Hypothalamus (tissue), 51 donors: ENCODE measurements at regions not wholly inside any gene's neighbourhood (a gene's known extent, or its start where the extent isn't known, plus 50 kb on each side); places are given as distances from the start of the nearest gene placed in this dataset.
A peak's percentile ranks its signal among the peaks of the same experiment; 100 is the strongest.
"Not testable (repeated sequence)": the region's sequence is repeated elsewhere in the genome, so short reads cannot be mapped to it uniquely, and the experiment has no call there.

Source experiments
- DNase-seq, 51 donors: peaks; one replicate each; lab custom pipeline; 2025; lab: John Stamatoyannopoulos, UW

DNA sequence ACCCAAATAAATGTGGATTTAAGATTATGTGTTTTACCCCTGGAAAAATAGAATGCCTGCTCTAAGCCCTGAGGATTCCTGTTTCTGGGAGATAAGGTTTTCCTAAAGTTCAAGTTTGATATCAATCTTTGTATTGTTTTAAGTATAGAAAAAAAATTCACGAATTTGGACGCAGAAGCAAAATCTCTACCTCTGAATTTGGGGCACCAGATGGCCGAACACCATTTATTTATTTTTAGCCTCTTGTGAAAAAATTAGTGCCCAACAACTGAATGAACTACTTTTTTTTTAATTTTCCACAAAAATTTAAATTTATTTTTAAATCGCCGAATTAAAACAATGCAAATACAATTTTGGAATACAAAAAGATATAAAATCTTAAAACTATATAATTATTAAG lies 128.1 kb upstream of the SP4 start:
- no peak for DNase-seq

DNA sequence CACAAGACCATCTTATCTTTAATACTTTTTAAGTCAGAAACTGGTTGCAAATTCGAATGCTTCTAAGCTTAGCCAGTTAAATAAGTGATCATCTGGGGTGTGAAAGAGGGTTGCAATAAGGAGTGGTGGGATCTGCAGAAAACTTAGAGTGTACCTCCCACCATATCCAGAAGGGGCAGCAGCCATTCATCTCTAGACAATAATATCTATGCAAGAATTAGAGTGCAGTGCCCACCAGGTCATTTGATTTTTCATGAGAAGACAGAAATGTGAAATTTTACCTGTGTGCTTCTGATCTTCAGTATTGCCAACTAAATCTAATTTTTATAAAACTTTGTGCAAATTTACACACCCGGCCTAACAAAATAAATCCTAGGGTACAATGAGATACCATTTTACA lies 127.2 kb upstream of the SP4 start:
- DNase-seq: no peak

DNA sequence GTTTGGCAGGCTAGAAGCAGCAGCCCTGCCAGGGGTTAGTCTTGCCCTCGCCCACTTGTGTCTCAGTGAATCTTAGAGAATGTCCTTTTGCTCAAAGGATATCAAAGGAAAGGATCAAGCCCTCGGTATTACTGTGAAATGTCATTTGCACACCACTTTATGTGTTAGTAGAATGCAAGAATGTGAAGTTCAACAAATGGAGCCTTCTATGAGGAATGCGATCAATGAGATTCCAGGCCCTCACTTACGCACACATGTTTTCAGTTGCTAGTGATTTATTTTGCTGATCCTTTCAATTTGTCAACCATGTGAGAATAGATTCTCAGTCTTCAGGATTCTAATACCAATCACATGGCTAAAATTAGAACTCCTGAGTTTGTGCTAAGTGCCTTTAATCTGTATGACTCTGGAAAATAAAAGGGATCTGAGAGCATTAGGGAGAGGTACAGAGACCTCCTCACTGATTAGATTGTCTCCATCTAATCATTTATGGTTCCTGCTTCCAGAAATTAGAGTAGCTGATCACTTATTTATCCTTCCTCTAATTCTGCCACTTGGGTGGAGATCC lies 123.0 kb upstream of the SP4 start:
- DNase-seq: no peak

DNA sequence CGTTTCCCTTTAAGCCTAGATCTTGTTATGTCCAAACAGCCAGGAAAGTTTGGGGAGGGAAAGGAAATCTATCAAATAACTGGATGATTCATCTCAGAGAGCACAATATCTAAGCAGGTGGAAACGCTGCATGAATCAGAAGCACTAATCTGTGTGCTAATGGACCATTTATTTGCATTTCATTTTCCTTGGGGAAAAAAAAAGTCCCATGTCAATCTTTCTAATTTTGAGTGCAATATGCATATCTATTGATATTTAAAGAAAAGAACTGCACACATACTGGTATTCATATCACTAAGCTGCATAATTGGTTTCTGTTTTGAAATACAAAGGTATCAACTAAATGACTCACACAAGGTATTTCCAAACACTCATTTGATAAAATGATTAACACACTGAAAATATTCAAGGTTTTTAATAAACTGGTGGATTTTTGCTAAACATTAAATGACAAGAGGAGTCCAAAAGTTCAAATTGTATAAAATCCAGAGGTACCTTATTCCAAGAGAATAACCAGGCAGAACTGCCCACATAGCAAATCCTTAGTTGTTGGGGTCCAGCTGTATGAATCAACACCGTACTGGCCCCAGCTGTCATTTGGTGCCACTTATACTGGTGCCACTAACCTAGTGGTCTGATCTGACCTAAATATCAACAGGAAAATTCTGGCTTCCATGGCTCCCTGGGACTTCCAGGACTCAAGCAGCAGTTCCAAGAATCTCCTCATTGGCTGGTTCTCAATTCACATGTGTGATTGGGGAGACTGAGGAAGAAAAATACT lies 122.2 kb upstream of the SP4 start:
- DNase-seq: no peak

DNA sequence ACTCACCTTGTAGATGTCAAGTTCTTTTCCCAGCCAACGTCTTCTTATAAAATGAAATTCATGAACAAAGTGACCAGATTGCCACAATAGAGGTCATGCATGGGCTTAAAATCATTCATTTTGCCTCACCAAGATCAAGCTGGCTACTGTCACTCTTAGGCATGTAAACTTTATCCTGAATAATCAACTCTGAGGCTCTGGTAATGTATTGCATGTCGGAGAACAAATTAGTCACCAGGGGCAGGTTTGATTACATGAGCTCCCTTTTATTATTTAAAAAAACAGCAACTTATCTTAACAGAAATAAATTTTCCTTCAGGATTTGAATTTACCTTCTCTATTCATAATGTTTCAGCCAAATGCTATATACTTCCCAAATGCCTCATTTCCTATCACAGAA lies 112.9 kb upstream of the SP4 start:
- no peak for DNase-seq

DNA sequence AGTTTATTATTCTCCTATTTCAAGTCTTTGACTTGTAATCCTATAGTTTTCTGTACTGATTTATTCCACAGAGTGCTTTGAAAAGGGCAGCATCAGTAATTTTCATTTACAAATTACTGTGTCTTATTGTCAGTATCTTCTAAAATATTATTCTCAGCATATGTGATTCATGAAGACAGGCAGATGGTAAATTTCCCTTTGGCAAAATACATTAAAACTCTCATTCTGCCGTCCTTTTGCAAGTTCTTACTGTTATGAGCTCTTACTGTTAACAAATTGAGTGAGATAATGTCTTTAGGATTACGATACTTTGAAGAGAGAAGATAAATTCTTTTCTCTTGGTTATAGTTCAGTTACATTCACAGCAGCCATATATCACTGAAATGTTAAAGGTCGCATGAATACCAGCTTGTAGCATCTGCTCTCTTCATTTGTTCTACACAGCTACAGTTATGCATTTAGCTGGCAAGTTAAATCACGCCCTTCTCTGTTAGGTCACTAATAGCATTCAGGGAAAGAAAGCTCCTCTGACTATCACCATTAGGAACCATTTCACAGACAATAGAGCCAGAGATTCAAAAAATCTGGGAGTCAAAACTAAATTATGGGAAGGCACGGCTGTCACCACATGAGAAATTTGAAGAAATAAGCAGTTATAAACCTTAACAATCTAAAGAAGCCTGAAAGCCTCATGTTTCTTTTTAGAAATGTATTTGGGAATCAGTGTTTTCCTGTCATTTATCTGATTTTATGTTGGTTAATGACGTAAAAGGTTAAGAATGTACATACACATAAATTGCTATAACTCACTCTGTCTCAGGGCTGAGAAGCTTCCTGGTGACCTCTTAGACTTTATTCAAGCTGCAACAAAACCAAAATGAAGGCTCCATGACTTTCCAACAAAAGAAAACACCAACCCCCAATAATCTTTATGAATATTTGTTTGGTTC lies 109.6 kb upstream of the SP4 start:
- no peak for DNase-seq

DNA sequence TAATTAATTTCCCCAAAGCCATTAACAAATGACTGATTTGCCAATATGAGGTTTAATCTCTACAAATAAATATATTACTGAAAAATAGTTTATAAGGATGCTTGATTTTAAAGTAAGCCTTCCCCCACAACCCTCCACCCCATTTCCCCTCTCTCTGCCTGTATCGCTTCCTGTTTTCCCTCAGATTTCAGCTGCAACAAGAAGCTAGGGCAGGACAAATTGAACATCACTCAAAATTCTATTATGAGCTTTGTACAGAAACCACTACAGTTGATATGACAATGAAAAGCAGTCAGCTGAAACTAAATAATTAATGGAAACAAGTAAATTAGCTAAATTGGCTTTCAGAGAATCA lies 109.0 kb upstream of the SP4 start:
- no peak for DNase-seq

DNA sequence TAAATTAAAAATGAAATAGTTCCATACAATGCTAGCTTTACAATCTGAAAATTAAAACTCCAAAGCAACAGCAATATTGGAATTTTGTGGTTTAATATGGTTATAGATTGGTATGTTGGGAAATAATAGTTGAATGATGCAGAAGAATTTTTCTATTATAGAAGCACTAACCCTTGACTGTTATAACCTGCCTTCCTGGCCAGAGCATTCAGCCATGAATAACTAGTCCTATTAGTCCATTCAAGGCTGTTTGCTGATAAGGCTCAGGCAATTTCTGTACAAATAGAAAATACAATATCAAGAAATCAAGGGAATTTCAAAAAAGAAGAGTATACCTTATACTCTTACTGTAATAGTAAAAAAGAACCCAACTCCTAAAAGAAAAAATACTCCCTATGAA lies 101.6 kb upstream of the SP4 start:
- no peak for DNase-seq

DNA sequence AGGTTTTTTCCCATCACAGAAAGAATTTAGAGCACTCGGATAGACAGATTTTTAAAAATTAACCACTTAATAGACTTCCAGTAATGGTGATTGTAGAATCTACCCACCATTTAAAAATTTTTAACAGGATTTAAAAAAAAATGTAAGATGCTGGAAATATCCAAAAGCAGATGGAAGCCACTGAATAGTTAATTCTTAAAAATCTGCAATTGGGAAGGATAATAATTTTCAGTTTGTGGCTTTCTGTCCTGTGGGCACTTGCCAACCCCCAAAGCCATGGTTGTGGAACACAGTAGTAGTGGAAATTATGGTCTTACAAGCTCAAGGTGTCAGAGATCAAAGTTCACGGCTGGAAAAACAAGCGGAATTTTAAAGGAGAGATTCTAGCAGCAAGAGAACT lies 101.0 kb upstream of the SP4 start:
- no peak for DNase-seq

DNA sequence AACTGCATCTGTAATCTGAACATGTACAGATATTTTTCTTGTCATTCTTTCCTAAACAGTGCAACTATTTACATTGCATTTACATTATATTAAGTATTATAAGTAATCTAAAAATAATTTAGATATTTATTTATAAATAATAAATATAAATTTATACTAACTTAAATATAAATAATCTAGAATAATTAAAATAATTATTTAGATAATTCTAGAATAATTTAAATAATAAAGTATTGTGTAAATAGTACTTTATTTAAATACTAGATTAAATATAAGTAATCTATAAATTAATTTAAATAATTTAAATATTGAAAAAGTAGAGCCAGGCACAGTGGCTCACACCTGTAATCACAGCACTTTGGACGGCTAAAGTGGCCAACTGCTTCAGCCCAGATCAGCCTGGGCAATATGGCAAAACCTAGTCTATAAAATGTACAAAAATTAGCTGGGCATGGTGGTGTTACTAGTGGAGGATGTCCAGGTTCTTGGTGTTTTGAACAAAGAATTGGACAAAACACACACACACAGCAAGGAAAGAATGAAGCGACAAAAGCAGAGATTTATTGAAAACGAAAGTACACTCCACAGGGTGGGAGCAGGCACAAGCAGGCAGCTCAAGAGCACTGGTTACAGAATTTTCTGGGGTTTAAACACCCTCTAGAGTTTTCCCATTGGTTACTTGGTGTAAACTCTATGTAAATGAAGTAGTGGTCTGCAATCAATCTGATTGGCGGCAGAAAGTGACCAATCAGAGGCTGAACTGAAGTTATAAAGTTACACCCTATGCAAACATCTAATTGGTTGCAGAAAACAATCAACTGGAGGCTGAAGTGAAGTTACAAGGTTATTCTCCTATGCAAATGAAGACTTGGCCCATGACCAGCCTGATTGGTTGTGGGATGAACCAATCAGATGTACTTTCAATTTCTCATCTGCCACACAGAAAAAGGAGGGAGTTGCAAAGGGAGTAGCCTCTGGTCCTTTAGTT lies 100.2 kb upstream of the SP4 start:
- no peak for DNase-seq

DNA sequence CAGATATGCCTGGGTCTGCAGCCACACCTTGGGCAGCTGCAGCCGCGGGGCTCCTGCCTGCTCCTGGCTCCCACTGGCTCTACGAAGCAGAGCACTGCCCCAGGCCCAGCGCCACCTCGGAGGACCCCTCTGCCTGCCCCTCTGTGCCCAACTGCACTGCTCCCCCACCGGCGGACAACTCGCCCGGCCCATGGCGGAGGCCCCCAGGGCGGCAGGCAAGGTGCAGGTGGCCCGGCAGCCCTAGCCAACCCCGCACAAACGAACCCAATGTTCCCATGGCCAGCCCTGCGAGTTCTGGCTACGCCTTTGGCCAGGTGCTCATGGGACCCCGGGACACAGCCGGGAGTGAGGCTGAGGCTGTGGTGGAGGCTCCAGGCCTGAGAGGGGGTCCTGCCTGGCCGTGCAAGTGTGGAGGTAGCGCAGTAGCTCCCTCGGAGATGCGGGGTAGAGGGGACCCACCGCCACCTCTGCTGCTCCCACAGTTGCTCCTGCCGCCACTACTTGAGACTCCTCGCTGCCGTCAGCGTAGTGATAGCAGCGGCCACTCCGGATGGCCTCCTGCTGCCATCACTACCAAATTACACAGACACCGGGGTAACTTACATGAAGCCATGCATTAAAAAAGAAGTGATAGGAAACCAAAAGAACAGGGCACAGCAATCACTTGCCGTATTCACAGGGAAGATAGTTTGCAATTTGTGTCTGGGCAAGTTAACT lies 97.3 kb upstream of the SP4 start:
- no peak for DNase-seq

DNA sequence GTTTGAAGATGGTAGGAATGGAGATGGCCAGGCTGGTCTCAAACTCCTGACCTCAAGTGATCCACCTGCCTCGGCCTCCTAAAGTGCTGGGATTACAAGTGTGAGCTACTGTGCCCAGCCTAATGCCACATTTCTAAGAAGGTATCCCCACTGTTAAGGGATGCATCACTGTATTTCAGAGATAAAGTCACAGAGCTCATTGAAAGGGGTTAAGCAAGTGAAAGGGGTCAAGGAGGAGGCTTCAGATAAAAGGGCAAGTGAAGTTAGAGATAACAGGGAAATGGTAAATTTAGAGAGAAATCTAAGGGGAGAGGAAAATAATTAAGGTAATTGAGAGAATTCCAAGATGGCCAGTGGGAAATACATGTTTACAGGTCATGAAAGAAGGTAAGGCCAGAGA lies 93.0 kb upstream of the SP4 start:
- DNase-seq: no peak

DNA sequence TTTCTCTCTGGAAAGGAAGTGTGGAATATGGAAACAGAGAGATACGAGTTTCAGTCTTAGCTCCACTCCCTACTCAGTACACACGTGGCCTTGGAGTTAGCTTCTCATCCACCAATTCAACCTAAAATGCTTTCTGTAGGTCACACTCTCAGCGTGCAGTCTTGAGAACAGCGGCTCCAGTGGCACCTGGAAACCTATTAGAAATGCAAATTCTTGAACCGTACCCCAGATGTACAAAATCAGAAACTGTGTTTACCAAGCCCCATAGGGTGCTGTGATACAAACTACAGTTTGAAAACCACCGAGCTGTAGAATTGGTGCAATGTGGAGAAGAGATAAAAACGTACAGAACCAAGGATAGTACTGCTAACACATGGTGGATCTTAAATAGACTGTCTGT lies 91.1 kb upstream of the SP4 start:
- no peak for DNase-seq

DNA sequence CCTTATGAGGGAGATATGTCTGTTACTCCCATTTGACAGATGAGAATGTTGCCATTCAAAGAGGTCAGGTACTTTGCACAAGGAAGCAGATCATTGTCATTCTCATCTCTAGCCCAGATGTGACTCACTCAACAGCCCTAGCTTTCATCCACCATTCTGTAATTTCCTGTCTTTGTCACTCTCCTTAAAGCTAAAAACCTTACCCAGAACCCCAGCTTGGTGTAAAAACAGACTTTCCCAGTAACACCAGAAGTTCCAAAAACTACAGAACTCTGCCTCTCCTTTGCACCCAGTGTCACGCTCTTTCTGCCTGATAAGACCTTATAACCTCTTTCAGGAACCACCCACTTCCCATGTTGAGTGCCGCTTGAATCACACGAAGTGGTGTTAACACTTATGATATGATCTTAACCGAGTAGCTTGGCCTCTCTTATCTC lies 89.1 kb upstream of the SP4 start:
- no peak for DNase-seq

DNA sequence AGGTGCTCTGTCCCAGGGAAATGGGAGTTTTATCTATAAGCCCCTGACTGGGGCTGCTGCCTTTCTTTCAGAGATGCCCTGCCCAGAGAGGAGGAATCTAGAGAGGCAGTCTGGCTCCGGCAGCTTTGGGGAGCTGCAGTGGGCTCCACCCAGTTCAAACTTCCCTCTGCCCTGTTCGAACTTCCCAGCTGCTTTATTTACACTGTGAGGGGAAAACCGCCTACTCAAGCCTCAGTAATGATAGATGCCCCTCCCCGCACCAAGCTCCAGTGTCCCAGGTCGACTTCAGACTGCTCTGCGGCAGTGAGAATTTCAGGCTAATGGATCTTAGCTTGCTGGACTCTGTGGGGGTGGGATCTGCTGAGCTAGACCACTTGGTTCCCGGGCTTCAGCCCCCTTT lies 83.0 kb upstream of the SP4 start:
- DNase-seq: not testable (repeated sequence)

DNA sequence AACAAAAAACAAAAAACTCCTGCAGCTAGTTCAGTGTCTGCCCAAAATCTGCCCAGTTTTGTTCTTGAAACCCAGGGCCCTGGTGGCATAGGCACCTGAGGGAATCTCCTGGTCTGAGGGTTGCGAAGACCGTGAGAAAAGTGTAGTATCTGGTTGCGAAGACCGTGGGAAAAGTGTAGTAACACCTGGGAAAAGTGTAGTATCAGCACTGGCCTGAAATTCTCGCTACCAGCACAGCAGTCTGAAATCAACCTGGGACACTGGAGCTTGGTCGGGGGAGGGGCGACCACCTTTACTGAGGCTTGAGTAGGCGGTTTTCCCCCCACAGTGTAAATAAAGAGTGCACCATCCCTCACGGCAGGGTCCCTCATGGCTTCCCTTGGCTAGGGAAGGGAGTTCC lies 82.5 kb upstream of the SP4 start:
- DNase-seq: no peak

DNA sequence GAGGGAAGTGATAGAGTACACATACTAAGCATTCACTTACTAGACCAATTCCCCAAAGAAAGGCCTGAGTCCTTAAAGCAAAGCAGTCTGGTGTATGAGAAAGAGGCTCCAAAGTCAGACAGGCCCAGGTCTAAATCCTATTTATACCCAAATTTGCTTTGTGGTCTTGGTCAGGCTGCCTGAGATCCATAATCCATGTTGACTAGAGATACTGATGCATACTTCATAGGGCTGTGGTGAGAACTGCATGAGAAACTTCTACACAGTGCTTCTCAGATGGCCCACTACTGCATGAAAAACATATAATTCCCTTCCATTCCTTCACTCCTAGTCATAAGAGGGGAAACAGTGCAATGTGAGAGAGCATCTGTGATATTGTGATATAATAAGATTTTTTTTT lies 81.6 kb upstream of the SP4 start:
- no peak for DNase-seq

DNA sequence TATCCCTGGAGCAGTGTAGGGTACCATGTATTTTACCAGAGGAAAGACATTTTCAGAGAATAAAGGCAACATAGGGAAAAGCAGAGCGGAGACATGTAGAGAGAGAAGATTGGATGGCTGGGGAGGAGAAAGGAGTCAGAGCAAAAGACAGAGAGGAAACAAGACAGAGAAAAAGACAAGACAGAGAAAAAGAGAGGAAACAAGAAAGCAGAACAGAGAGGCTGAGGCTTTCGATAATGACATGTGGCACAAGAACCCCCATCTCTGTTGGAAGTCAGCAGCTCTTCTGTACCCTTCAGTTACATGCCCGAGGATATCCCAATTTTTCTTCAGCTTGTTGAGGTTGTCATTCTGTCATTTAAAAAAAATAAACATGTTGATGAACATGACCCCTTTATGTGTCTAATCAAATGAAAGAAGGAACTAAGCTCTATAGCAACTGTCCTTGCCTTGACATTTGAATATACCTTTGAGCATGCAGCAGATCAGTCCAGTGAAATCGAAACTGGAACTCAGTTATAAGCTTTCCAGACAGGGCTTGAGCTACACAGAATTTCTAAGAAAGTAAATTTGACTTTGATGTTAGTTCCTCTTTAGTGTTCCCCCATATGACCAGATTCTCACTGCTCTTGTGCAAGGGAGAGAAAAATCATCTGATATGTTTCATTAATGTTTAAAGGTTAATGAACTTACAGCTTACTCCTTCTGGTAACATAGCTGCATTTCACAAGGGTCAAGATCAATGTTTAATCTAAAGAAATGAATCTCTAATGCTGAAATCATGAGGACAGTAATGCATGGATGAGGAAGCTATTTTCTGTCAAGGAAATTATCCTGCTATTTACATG lies 75.1 kb upstream of the SP4 start:
- DNase-seq: peak in 1 of 51 donors; percentile 12

DNA sequence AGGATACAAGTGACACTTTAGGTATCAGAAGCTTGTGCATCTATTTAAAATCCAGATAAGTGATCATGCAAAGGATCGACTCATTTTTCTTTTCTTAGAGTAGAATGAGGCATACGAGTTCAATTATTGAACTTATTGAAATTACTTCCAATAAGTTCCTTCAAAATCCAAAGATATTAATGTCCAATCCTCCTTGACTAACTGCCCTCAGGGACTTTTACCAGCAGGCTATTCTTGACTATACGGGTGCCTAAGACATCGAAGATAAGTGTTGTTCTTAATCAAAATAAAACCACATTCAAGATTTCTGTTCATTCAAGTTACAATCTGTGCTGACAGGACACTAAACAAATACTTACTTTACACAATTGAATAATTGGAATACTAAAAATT lies 74.5 kb upstream of the SP4 start:
- no peak for DNase-seq
